CD4-positive, CD25-positive, alpha-beta regulatory T cell (primary cell): ENCODE measurements at regions not wholly inside any gene's neighbourhood (a gene's known extent, or its start where the extent isn't known, plus 50 kb on each side); places are given as distances from the start of the nearest gene placed in this dataset.

ENCODE experiments used
- ATAC-seq, 2 donors: fragments of 150-1000 bp; cut with Tn5 transposase; one replicate each; pipeline ENCODE4 v1.10.0; 2021; ENCODE audit warnings: low read depth in 2 of 2, moderate number of reproducible peaks in 2 of 2, moderate library complexity in 1 of 2
- DNase-seq, 3 donors: peaks; one replicate each; pipeline versions ENCODE4 v3.0.0 to v3.0.0-alpha.2; 2012 to 2022; ENCODE audit warnings: mixed read lengths in 1 of 3
- H3K27ac ChIP-seq: one replicate; pipeline ENCODE4 v1.7.0; 2013; ENCODE audit warnings: mild to moderate bottlenecking, low read length; ENCODE audit not compliant: insufficient read depth, poor library complexity, severe bottlenecking
- H3K27me3 ChIP-seq: one replicate; pipeline ENCODE4 v1.7.0; 2013; ENCODE audit warnings: low read length; ENCODE audit not compliant: control insufficient read depth, insufficient read depth
- H3K36me3 ChIP-seq: one replicate; pipeline ENCODE4 v1.7.0; 2013; ENCODE audit warnings: mild to moderate bottlenecking, low read length, moderate library complexity; ENCODE audit not compliant: control insufficient read depth, insufficient read depth
- H3K4me1 ChIP-seq: 2 replicates; pipeline ENCODE4 v1.7.0; 2013; ENCODE audit warnings: mild to moderate bottlenecking, low read length; ENCODE audit not compliant: insufficient read depth, control insufficient read depth, poor library complexity, severe bottlenecking
- H3K4me3 ChIP-seq: one replicate; pipeline ENCODE4 v1.7.0; 2013; ENCODE audit warnings: low read depth, mild to moderate bottlenecking, low read length, moderate library complexity
- H3K9me3 ChIP-seq, 2 experiments: 1 replicate in 1 of 2; 2 replicates in 1 of 2; pipeline ENCODE4 v1.7.0; 2013; ENCODE audit warnings: low read length in 2 of 2, mild to moderate bottlenecking in 1 of 2, moderate library complexity in 1 of 2; ENCODE audit not compliant: control insufficient read depth in 2 of 2
- H3K27ac Mint-ChIP-seq, 3 donors: one replicate each; pipeline ENCODE4 v1.8.0; 2020 to 2022; ENCODE audit warnings: mild to moderate bottlenecking in 3 of 3, mixed read lengths in 3 of 3, moderate library complexity in 2 of 3
- H3K27me3 Mint-ChIP-seq: one replicate; pipeline ENCODE4 v1.8.0; 2022; ENCODE audit warnings: mild to moderate bottlenecking, mixed read lengths
- H3K36me3 Mint-ChIP-seq: one replicate; pipeline ENCODE4 v1.8.0; 2020; ENCODE audit warnings: mixed read lengths
- H3K4me1 Mint-ChIP-seq, 4 donors: one replicate each; pipeline ENCODE4 v1.8.0; 2020 to 2022; ENCODE audit warnings: mixed read lengths in 4 of 4, mild to moderate bottlenecking in 1 of 4
- H3K4me3 Mint-ChIP-seq, 4 donors: one replicate each; pipeline ENCODE4 v1.8.0; 2020 to 2022; ENCODE audit warnings: mild to moderate bottlenecking in 4 of 4, mixed read lengths in 4 of 4, moderate library complexity in 3 of 4
- H3K9me3 Mint-ChIP-seq, 7 donors: one replicate each; pipeline ENCODE4 v1.8.0; 2020 to 2022; ENCODE audit warnings: mixed read lengths in 7 of 7, mild to moderate bottlenecking in 3 of 7, moderate library complexity in 2 of 7

- Mint-ChIP-seq H3K27ac (no peak overlapping the region), H3K9me3 (peaks cover 0 to 16% (median 5%) of the 10 kb centered on the region in 7 donors), H3K4me1 (no peaks in the 10 kb centered on the region), H3K27me3 (no peaks in the 10 kb centered on the region), H3K4me3 (no peak overlapping the region), H3K36me3 (no peaks in the 10 kb centered on the region)
- no peaks in the 10 kb centered on the region for H3K27me3 ChIP-seq
- ATAC-seq, result no peak
- no peak overlapping the region for H3K4me3 ChIP-seq
- no peak for DNase-seq
- H3K9me3 ChIP-seq, result no peaks in the 10 kb centered on the region
- H3K27ac ChIP-seq, result no peak overlapping the region
- H3K4me1 ChIP-seq, result no peaks in the 10 kb centered on the region
- H3K36me3 ChIP-seq, result no peaks in the 10 kb centered on the region
Measured at GRCh38 chr5:5011151-5011550, 129.0 kb upstream of the ADAMTS16 start.

- Mint-ChIP-seq H3K4me3 (no peak overlapping the region), H3K4me1 (no peaks in the 10 kb centered on the region), H3K27ac (no peak overlapping the region), H3K36me3 (no peaks in the 10 kb centered on the region), H3K9me3 (peaks cover 0 to 12% (median 7%) of the 10 kb centered on the region in 7 donors), H3K27me3 (no peaks in the 10 kb centered on the region)
- H3K27me3 ChIP-seq, result no peaks in the 10 kb centered on the region
- H3K27ac ChIP-seq, result no peak overlapping the region
- no peaks in the 10 kb centered on the region for H3K9me3 ChIP-seq
- DNase-seq (no peak), ATAC-seq (no peak)
- no peak overlapping the region for H3K4me3 ChIP-seq
- no peaks in the 10 kb centered on the region for H3K4me1 ChIP-seq
- no peaks in the 10 kb centered on the region for H3K36me3 ChIP-seq
Measured at GRCh38 chr5:5014586-5015235, 125.4 kb upstream of the ADAMTS16 start.

- H3K27me3 Mint-ChIP-seq, result no peaks in the 10 kb centered on the region
- H3K4me3 Mint-ChIP-seq, result no peak overlapping the region
- H3K4me1 ChIP-seq, result no peaks in the 10 kb centered on the region
- no peak overlapping the region for H3K27ac ChIP-seq
- DNase-seq (no peak), ATAC-seq (no peak)
- H3K9me3 ChIP-seq, result no peaks in the 10 kb centered on the region
- H3K27ac Mint-ChIP-seq, result peak overlapping the region in 1 of 3 donors; percentile 77
- H3K36me3 Mint-ChIP-seq, result no peaks in the 10 kb centered on the region
- H3K27me3 ChIP-seq, result no peaks in the 10 kb centered on the region
- no peaks in the 10 kb centered on the region for H3K36me3 ChIP-seq
- no peak overlapping the region for H3K4me3 ChIP-seq
- H3K4me1 Mint-ChIP-seq, result no peaks in the 10 kb centered on the region
- peaks cover 0 to 11% (median 5%) of the 10 kb centered on the region in 7 donors for H3K9me3 Mint-ChIP-seq
Measured at GRCh38 chr5:5017827-5018577, 122.1 kb upstream of the ADAMTS16 start.

GRCh38 chr5:5018578-5018970 lies 121.6 kb upstream of the ADAMTS16 start:
- no peaks in the 10 kb centered on the region for H3K9me3 ChIP-seq
- Mint-ChIP-seq H3K27me3 (no peaks in the 10 kb centered on the region), H3K9me3 (peaks cover 0 to 10% (median 5%) of the 10 kb centered on the region in 7 donors), H3K36me3 (no peaks in the 10 kb centered on the region), H3K27ac (no peak overlapping the region), H3K4me1 (no peaks in the 10 kb centered on the region), H3K4me3 (no peak overlapping the region)
- no peak for ATAC-seq
- H3K4me1 ChIP-seq, result no peaks in the 10 kb centered on the region
- no peak overlapping the region for H3K27ac ChIP-seq
- H3K27me3 ChIP-seq, result no peaks in the 10 kb centered on the region
- H3K36me3 ChIP-seq, result no peaks in the 10 kb centered on the region
- DNase-seq, result no peak
- no peak overlapping the region for H3K4me3 ChIP-seq

GRCh38 chr5:5021436-5021835 lies 118.7 kb upstream of the ADAMTS16 start:
- Histone ChIP-seq H3K36me3 (no peaks in the 10 kb centered on the region), H3K4me1 (no peaks in the 10 kb centered on the region)
- ATAC-seq, result no peak

GRCh38 chr5:5025098-5025773 lies 114.9 kb upstream of the ADAMTS16 start:
- DNase-seq, result no peak
- Mint-ChIP-seq H3K36me3 (no peaks in the 10 kb centered on the region), H3K27me3 (no peaks in the 10 kb centered on the region), H3K27ac (no peak overlapping the region), H3K4me1 (peaks cover 0 to 4% (median 0%) of the 10 kb centered on the region in 4 donors), H3K4me3 (peak overlapping the region in 1 of 4 donors; percentile 39), H3K9me3 (peaks cover 0 to 18% (median 6%) of the 10 kb centered on the region in 7 donors)
- no peaks in the 10 kb centered on the region for H3K27me3 ChIP-seq
- H3K4me3 ChIP-seq, result peak overlapping the region; percentile 19
- H3K9me3 ChIP-seq, result no peaks in the 10 kb centered on the region
- no peaks in the 10 kb centered on the region for H3K36me3 ChIP-seq
- no peak overlapping the region for H3K27ac ChIP-seq
- no peaks in the 10 kb centered on the region for H3K4me1 ChIP-seq
- ATAC-seq, result no peak

More at GRCh38 chr5:5021436-5021835, 118.7 kb upstream of the ADAMTS16 start:
- Histone ChIP-seq H3K27me3 (no peaks in the 10 kb centered on the region), H3K27ac (no peak overlapping the region), H3K4me3 (no peak overlapping the region), H3K9me3 (no peaks in the 10 kb centered on the region)
- Mint-ChIP-seq H3K9me3 (peaks cover 0 to 16% (median 6%) of the 10 kb centered on the region in 7 donors), H3K27me3 (no peaks in the 10 kb centered on the region), H3K4me1 (peaks cover 0 to 4% (median 0%) of the 10 kb centered on the region in 4 donors), H3K4me3 (no peak overlapping the region), H3K27ac (no peak overlapping the region), H3K36me3 (no peaks in the 10 kb centered on the region)
- no peak for DNase-seq

- peaks cover 0 to 4% (median 0%) of the 10 kb centered on the region in 4 donors for H3K4me1 Mint-ChIP-seq
- H3K9me3 ChIP-seq, result no peaks in the 10 kb centered on the region
- H3K36me3 Mint-ChIP-seq, result no peaks in the 10 kb centered on the region
- H3K9me3 Mint-ChIP-seq, result peaks cover 0 to 16% (median 6%) of the 10 kb centered on the region in 7 donors
- no peak overlapping the region for H3K4me3 Mint-ChIP-seq
- no peaks in the 10 kb centered on the region for H3K36me3 ChIP-seq
- no peaks in the 10 kb centered on the region for H3K4me1 ChIP-seq
- H3K27me3 Mint-ChIP-seq, result no peaks in the 10 kb centered on the region
- DNase-seq (peak in 1 of 3 donors; percentile 11), ATAC-seq (no peak)
- H3K27ac ChIP-seq, result no peak overlapping the region
- H3K27ac Mint-ChIP-seq, result no peak overlapping the region
- peak overlapping the region; percentile 19 for H3K4me3 ChIP-seq
- no peaks in the 10 kb centered on the region for H3K27me3 ChIP-seq
Measured at GRCh38 chr5:5025774-5026408, 114.2 kb upstream of the ADAMTS16 start.
